Head of caudate nucleus (tissue), 42 donors: ENCODE measurements at regions not wholly inside any gene's neighbourhood (a gene's known extent, or its start where the extent isn't known, plus 50 kb on each side); places are given as distances from the start of the nearest gene placed in this dataset.
"Not testable (repeated sequence)": the region's sequence is repeated elsewhere in the genome, so short reads cannot be mapped to it uniquely, and the experiment has no call there.

Experiments used
- DNase-seq, 42 donors: peaks; one replicate each; pipeline versions ENCODE4 v3.0.0 to v3.0.0-alpha.2; 2020 to 2021; ENCODE audit warnings: mixed read lengths in 7 of 42
- intact Hi-C: fragments of 100-400 bp; cut with DNase I; formaldehyde crosslinking; loops from one replicate; pipeline ENCODE4 v1.15.0; 2022

DNA sequence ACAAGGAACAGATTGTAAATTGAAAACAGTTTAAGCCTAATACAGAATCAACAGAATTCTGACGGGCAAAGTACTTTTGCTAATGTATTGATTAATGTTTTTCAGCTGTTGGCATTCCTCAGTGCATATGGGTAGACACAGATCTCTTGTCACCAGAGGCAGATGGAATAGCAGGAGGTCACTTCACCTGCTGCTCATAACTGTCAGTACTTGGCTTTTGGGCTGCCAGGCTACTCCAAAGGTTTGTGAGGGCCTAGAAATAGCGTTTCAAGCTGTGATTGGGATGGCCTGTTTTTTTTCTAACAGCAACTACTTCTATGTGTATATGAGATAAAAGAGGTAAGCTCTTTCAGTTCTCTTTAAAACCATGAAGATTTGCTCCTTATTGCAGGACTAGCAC, 307.5 kb upstream of the ANXA10 start:
- DNase-seq, result no peak
- intact Hi-C loops, result no loop called here

GRCh38 chr4:167785523-167785922, 306.8 kb upstream of the ANXA10 start:
- DNase-seq, result no peak
- intact Hi-C loops, result no loop called here

GRCh38 chr4:167786504-167786903, 305.8 kb upstream of the ANXA10 start:
- no peak for DNase-seq
- intact Hi-C loops, result no loop called here

DNA sequence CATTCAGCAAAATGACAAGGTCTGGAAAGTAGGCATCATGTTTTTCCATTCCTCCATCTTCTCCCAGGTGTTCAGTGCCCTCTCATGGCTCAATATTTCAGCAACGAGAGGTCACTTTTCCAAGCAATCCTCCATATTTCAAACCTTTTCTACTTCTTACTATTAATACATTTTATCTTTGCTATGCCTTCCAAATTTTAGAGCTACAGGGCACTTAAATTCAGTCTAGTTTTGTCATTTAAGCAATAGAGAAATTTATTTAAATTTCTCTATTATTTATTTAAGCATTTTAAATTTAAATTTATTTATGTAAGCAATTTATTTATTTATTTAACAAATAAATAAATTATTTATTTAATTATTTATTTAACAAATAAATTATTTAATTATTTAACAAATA, 305.1 kb upstream of the ANXA10 start:
- no peak for DNase-seq
- intact Hi-C loops, result no loop called here

- DNase-seq, result no peak
- intact Hi-C loops, result no loop called here
Measured at GRCh38 chr4:167802463-167803212, 289.7 kb upstream of the ANXA10 start.

GRCh38 chr4:167811958-167812357, 280.4 kb upstream of the ANXA10 start:
- intact Hi-C loops, result no loop called here
- DNase-seq, result no peak

DNA sequence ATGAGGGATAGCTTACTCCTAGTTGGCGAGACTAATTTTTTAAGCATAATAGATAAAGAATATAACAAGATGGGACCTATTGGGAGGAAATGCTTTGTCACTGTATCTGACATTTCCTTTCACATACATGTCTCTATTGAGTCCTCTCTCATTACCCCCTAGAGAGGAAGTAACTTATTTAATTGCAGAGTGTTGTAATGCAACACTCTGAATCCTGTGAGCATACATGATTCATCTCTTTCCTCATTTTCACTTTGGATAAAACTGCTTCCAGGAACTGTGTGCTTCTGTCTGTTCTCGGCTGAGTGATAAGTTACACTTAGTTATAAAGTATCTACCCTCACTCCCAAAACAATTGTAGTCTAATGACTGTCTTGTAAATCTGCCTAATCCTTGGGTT, 266.1 kb upstream of the ANXA10 start:
- DNase-seq, result no peak
- intact Hi-C loops, result no loop called here

DNA sequence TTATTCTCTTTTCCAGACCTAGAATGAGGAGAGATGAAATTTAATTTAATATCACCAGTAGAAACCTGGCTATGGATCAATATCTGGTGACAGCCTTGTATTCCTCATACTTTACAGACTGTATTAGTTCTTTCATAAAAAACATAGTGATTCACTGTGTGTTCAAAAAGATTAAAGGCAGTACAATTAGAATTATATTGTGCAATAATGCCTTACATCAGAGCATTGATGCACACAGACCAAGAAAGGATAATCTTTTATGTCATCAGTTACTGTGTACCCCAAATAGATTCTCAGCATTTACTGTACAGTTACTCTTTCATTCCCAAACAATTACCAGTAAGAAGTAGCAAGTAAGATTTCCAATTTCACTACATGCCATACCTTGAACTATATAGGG, 260.5 kb upstream of the ANXA10 start:
- intact Hi-C loops, result no loop called here
- no peak for DNase-seq

- DNase-seq, result no peak
- intact Hi-C loops, result no loop called here
Measured at GRCh38 chr4:167838686-167839085, 253.7 kb upstream of the ANXA10 start.

GRCh38 chr4:167842487-167842886, 249.8 kb upstream of the ANXA10 start:
- DNase-seq, result no peak
- intact Hi-C loops, result no loop called here

DNA sequence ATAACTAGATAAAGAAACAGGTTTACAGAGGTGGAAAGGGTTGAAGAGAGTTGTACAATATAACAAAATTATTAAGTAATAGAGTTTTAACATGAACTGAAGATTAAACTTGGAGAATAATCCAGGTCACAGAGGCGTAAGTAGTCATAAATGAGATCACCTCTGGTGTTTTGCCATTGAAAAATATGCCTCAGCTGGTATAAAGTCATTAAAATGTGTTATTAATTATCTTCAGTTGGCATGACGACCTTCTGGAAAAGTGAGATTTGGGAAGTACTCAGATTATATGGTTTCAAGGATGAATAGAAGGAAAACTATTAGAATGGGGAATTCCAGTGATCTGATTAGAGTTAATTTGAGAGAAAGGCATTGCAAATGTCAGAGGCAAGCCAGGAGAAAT, 237.5 kb upstream of the ANXA10 start:
- no peak for DNase-seq
- intact Hi-C loops, result no loop called here

DNA sequence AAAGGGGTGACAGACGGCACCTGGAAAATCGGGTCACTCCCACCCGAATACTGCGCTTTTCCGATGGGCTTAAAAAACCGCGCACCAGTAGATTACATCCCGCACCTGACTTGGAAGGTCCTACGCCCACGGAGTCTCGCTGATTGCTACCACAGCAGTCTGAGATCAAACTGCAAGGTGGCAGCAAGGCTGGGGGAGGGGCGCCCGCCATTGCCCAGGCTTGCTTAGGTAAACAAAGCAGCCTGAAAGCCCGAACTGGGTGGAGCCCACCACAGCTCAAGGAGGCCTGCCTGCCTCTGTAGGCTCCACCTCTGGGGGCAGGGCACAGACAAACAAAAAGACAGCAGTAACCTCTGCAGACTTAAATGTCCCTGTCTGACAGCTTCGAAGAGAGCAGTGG, 234.2 kb upstream of the ANXA10 start:
- DNase-seq, intact Hi-C loops: not testable (repeated sequence)

DNA sequence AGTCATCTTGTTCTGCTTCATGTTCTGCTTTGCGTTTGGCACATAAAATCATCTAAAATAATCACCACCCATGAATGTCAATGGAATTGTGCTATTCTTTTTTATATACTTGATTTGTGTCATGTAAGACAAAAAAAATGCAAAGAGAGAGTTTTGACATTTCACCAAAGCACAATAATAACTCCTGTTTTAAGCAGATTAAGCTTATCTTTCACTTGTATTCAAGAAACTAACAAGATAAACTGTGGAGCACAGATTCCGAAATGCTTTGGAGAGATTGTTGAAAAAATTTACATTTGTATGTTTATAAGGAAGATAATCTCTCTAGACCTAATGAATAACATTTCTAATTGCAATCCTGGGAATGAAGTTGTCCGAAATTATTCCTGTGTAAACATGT, 225.1 kb upstream of the ANXA10 start:
- no peak for DNase-seq
- intact Hi-C loops, result no loop called here

- DNase-seq, result no peak
- intact Hi-C loops, result no loop called here
Measured at GRCh38 chr4:167868163-167868562, 224.2 kb upstream of the ANXA10 start.

- no peak for DNase-seq
- intact Hi-C loops, result no loop called here
Measured at GRCh38 chr4:167873496-167873895, 218.8 kb upstream of the ANXA10 start.

GRCh38 chr4:167876091-167876490, 216.2 kb upstream of the ANXA10 start:
- not testable (repeated sequence) for DNase-seq

DNA sequence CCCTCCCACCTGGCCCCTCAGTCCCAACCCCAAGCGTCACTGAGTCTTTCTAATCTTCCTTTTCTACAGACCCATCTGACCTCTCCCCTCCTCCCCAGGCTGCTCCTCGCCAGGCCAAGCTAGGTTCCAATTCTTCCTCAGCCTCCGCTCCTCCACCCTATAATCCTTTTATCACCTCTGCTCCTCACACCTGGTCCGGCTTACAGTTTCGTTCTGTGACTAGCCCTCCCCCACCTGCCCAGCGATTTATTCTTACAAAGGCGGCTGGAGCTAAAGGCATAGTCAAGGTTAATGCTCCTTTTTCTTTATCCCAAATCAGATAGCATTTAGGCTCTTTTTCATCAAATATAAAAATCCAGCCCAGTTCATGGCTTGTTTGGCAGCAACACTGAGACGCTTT, 214.5 kb upstream of the ANXA10 start:
- DNase-seq, intact Hi-C loops: not testable (repeated sequence)

More at GRCh38 chr4:167876091-167876490, 216.2 kb upstream of the ANXA10 start:
- intact Hi-C loops, result not testable (repeated sequence)

GRCh38 chr4:167883266-167883665, 209.1 kb upstream of the ANXA10 start:
- intact Hi-C loops, result no loop called here
- DNase-seq, result no peak

GRCh38 chr4:167885071-167885470, 207.3 kb upstream of the ANXA10 start:
- no peak for DNase-seq

DNA sequence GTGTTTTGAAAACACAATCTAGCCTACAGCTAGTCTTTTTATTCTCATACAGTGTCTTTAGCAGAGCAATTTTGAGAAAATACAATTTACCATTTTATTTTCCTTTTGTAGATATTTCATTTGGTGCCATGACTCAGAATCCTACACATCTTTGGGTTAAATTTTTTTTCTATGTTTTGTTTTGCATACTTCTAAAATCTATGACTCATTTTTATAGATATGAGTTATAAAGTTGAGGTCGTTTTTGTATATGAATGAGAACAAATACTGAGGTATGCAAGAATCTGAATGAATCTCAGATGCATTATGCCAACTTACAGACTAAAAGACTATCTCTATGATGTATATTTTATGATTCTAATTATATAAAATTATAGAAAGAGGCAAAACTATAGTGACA, 206.5 kb upstream of the ANXA10 start:
- DNase-seq, result no peak
- intact Hi-C loops, result no loop called here

More at GRCh38 chr4:167885071-167885470, 207.3 kb upstream of the ANXA10 start:
- intact Hi-C loops, result no loop called here

DNA sequence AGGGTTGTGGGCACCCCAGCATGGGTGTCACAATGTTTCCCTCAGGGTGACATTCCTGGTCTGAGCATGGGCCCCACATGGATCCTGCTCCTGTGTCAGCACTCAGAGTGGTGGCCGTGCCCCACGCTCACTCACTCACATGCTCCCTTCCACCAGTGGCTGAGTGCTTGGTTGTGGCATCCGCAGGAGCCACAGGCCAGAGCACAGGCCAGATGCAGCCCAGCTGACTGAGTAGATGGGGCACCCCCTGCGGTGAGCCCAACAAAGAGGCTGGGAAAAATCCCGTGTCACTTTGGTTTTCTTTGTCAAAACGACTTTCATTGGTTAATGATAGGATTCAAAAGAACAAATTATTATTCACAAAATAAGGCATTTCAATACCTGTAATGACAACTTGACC, 204.6 kb upstream of the ANXA10 start:
- no peak for DNase-seq
- intact Hi-C loops, result no loop called here

DNA sequence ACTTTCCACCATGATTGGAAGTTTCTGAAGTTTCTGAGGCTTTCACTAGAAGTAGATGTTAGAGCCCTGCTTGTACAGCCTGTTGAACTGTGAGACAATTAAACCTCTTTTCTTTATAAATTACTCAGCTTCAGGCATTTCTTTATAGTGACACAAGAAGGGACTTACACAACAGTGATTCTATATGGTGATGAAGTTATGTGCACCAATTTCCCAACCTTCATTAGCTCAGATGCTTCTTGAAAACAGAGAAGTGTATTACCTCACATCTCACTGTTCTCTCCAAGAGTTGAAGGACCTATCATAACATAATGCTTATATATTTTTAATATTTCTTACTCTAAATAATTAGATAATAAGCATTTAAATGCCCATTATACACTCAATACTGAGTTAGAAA, 202.1 kb upstream of the ANXA10 start:
- intact Hi-C loops, result no loop called here
- DNase-seq, result no peak
